HG03064 (cell line): ENCODE measurements at regions not wholly inside any gene's neighbourhood (a gene's known extent, or its start where the extent isn't known, plus 50 kb on each side); places are given as distances from the start of the nearest gene placed in this dataset.
"Not testable (repeated sequence)": the region's sequence is repeated elsewhere in the genome, so short reads cannot be mapped to it uniquely, and the experiment has no call there.

ENCODE experiments used
- ATAC-seq: cut with Tn5 transposase; IDR thresholded peaks from one replicate; pipeline ENCODE4 v1.9.1; 2021; ENCODE audit warnings: low read depth; ENCODE audit not compliant: unreplicated experiment

DNA sequence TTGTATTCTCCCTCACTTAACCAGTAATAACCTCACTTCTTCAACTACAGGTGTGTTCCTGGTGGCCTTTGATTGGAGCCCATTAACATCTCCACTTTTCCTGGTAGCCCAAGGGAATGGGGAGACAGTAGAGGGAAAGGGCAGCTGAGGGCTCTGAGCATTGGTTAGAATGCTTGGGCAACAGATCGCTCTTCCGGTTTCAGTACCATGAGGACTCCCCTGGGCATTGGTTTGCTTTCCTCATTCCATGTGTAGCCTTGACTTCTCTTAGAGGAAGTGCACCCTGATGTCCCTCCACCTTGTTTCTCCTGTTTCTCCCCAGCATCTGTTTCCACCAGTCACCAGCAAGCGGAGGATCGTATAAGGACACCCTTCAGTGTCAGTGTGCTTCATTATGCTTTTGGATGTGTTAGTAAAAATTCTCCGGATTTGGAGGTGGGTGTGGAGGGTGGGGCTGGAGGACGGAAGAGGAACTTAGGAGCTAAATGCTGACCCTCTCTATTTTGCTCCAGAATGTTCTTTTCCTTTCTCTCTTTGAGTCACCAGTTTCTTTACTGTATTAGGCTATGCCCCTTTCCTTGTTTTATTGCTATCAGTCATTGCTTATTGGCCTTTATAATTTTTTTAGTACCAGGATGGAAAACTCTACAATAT, 50.6 kb upstream of the ZNG1B start:
- not testable (repeated sequence) for ATAC-seq

DNA sequence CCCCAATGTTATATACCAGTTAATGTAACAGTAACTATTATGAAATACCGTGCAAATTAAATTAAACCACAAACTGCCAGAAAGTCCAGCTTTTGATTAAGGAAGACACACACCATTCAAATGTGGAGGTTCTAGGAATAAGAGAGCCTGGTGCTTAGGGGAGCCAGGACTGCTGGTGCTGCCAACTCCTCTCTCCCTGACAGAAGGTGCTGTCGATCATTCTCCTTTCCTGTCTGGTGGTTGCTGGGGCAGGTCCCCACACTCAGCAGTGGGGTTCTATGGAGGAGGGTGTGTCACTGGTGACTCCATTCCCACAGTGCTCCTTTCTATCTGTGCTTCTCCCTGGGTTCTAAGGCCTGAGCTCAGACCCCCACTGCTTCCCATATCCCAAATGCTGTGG, 57.9 kb upstream of the ZNG1B start:
- ATAC-seq, result not testable (repeated sequence)

DNA sequence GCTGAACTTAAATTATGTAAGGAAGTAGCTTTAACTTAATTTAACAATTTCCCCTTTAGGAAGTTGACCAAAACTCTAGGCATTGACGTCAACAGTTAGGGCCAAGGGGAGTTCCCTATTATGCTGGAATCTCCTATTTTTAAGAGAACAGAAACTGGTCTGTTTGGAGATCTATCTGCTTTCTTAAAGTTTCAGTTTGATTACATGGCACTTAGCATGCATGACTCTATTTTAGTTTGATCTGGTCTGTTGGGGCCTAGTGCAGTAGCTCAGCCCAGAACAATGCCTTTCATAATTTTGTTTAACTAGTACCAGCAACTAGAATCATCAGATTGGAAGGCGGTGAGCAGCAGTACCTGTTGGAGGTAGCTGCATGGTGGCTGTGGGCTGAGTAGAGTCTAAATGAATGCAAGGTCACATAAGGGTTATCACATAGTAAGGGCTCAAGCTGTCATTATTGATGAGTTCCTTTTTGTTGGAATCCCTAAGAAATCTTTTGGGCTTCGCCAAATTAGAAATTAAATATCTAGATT, 60.5 kb upstream of the ZNG1B start:
- ATAC-seq, result no peak

DNA sequence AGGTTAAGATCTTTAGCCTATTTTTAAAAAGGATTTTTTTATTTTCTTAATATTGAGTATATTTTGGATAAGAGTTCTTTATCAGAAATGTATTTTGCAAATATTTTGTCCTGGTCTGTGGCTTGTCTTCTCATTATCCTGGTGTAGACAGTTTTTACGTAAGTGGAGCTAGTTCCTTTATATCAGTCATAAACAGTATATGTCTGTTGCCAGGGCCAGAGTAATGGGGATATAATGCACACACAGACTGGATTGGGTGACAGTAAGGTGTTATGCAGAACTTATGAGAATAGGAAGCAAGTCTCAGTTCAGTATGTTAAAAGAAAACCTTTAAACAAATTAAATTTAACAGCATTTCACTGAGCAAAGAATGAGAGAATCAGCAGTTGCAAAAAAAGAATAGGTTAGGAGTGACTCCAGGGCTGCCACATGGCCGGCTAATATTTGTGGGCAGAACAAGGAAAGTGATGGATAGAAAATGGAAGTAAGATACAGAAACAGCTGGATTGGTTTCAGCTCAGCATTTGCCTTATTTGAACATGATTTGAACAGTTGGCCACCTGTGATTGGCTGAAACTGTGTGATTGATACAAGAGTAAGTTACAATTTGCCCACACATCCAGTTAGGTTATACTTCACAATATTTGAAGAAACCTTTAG, 61.1 kb upstream of the ZNG1B start:
- no peak for ATAC-seq

DNA sequence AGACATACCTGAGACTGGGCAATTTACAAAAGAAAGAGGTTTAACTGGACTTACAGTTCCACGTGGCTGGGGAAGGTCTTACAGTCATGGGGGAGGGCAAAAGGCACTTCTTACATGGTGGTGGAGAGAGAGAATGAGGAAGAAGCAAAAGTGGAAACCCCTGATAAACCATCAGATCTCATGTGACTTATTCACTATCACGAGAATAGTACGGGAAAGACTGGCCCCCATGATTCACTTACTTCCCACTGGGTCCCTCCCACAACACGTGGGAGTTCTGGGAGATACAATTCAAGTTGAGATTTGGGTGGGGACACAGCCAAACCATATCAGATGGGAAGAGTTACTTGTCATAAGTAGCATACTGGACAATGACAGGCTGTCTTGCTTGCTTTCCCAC, 62.6 kb upstream of the ZNG1B start:
- not testable (repeated sequence) for ATAC-seq

DNA sequence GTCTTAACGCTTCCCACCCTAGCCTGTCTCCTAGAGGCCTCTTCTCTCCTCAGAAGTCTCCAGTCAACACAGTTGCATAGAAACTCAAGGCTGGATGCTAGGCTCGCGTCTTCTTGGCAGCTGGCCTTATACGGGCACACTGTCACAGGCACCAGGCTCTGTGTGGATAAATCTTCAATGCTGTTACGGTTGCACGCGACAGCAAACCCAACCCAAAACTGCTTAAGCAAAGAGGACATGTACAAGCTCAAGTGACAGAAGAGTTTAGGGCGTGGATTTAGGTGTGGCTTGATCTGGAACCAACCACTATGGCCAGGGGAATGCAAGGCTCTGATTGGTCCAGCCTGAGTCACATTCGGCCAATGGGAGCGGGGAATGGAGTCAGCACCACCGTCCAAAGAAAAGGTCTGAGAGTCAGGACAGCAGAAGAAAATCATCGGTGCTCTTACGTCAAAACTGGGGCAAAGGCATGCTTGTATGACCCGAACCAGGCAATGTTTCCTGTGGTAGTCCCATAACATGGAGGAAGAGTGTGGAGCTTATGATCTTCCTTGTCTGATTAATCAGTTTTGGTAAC, 65.1 kb upstream of the ZNG1B start:
- not testable (repeated sequence) for ATAC-seq

DNA sequence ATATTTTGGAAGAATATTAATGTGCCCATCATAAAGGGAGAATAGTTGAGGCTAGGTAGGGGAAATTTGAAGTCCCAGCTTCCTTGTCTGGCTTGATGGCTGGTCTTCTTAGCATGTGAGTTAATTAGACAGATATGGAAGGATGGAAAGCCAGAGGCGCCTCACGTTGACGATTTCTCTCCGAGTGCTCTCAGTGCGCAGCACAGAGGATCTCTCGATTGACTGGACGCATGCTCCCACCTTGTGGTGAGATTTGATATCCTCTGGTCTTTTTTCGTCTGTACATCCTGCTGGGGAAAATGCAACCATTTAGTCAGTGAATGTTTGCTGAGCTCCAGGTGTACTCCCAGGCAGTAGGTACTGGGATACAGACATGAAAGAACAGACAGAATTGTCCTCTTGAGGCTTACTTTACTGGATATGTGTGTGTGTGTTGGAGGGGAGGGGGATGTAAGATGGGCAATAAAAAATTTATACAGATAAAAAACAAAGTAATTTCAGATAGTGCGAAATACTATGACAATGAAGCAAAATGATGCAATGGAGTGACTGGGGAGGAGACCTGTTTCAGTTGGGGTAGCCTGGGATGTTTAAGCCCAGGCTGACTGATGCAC, 66.9 kb upstream of the ZNG1B start:
- peak; percentile 76 for ATAC-seq

DNA sequence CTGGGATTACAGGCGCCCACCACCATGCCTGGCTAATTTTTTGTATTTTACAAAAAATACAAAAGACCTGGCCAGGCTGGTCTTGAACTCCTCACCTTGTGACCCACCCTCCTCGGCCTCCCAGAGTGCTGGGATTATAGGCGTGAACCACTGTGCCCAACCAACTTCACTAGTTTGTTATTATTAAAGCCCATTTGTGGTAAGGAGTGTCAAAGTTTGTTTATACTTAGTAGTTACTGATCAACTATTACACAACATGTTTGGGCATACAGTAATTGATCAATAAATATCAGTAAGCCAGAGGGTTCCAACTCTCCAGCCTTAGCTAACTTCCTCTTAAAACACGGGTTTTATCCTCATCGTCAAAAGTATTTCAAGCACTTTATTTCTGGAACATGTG, 67.5 kb upstream of the ZNG1B start:
- no peak for ATAC-seq

DNA sequence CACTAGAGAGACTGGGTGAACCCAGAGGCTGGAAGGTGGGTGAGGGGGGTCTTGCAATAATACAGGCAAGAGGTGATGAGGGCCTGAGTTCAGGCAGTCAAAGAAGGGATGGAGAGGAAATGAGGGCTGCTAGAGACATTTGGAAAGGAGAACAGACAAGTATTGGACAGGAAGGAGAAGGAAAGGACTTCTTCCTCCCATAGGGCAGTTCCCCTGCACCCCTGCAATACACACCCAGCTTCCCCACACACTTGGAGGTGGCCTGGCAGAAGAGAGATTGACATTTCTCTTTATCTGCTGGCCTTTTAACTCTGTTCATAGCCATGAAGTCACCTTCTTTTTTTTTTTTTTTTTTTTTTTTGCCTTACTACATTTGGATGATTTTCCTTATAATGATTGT, 68.9 kb upstream of the ZNG1B start:
- ATAC-seq, result not testable (repeated sequence)

DNA sequence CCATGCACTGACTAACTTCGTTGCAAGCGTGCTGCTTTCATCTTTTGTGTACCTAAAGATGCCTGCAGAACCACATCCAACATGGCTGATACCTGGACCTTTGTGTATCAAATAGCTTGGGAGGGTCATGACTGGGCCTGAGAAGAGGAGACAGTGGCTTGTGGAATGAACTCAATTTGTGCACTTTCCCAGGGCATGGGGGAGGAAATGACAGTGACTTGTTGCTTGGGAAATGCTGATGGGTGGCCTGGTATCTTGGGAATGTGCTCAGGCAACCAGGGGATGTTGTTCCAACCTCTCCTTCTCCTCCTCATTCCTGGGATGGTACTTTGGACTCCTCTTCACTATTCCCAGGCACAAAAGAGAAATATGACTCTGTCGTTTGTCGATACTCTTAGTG, 70.7 kb upstream of the ZNG1B start:
- not testable (repeated sequence) for ATAC-seq

DNA sequence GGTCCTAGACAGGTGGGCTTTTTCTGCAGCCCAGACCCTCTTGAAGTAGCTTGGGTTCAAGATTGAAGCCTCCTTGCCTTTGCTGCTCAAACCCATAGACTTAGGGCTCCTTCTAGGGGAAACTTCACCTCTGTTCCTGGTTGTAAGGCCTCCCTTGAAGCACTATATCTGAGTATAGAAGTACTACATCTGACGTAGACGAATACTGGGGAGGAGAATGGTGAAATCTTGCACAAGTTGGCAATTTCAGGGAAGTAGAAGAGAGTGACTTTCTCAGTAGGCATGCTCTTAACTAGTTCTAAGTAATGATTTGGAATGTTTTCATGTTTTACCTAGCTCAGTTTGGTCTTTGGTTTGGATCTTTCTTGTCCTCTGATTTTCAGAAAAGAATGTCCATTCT, 71.7 kb upstream of the ZNG1B start:
- ATAC-seq, result not testable (repeated sequence)

DNA sequence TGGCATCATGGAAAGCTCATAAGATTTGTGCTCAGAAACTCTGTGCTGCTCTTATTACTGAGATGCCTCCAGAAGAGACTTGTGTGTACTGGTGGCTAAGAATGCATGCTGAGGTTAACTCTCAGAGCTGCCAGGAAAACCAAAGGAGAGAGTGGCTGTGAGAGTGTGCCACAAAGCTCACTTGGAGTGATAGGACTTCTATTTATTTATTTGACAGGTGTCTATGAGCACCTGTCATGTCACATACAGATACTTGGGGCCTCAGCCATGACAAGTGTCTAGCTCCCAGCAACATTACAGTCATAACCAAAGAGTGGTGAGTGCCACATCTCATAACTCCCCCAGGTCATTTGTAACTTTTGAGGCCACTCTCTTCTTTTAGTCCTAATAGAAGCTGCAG, 72.2 kb upstream of the ZNG1B start:
- not testable (repeated sequence) for ATAC-seq

DNA sequence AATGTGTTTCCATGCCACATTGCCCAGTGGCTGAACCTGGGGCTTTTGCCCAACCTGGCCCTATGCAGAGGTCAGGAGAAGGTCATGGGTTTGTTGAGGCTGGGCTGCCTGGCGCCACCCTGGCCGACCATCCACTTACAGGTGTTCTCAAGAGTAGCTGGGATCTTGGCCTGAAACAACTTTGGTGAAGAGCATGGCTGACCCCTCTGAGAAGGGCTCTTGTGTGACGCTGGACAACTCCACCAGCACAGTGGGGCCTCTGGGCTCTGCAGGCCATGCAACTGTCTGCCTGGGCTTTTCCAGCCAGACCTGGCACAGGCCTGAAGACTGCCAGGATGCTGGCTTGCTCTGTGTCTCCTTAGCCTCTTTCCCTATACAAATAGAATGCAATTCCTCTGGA, 76.4 kb upstream of the ZNG1B start:
- ATAC-seq, result no peak

DNA sequence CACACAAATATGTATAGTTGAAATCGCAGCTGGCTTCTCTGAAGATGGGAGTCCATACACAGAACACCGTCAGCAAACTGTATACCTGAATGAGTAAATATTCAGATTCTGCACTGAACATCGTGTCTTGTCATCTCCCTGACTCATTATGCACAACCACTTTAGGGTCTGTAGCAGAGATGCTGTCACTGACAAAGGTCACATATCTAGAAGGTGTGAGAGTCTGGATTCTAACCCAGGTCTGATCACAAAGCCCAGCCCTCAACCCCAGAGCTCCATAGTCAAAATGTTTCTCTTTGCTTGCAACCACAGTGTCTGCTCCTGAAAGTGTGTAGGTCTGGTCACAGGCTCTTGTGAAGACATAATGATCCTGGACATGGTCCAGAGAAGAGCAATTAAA, 78.3 kb upstream of the PAX8 start:
- no peak for ATAC-seq

DNA sequence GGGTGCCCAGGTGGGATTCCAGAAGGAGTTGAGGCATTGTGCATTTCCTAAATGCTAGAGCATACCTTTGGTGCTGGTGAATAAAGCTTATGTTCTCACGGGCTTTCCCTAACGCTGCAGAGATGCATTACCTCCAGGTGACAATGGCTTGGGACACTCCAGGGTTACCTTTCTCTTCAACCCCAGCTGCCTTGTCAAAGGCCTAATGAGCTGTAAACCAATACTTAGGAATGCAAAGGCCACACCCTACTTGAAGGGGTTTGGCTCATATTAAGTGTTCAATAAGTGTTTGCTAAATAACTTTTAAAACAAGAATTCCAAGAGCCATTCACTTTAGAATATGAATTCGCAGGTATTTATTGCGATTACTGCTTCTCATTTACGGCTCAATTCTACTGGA, 77.6 kb upstream of the PAX8 start:
- ATAC-seq, result not testable (repeated sequence)

DNA sequence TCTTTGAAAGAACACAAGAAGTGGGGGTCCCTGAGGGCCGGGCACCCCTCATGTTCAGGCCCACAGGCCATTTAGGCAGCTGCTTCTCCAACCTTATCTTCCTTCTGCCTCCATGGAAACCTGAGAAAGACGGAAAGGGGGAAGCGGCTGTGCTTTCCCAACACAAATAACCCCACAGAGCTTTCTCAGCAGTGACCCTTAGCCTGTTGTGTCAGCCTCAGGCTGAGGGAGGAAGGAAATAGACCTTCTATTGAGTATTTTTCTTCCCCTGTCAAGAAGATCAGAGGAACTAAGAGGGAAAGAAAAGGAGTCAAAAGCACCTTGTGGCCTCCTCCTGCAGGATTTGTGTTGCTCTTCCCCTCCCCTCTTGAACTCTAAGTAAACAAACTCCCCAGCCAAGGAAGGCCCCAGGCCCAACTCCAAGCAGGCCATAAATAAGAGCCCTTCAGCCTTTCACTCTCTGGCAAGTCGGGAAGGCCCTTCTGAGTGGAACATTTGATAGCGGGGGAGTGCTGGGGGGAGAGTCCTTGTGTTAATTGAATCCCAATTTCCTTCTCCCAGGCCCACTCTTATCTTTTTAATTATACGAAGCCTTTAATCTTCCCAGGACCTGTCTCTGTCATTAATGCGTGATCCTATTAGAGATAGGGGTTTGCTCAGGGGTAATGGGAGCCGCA, 76.8 kb upstream of the PAX8 start:
- ATAC-seq, result not testable (repeated sequence)

DNA sequence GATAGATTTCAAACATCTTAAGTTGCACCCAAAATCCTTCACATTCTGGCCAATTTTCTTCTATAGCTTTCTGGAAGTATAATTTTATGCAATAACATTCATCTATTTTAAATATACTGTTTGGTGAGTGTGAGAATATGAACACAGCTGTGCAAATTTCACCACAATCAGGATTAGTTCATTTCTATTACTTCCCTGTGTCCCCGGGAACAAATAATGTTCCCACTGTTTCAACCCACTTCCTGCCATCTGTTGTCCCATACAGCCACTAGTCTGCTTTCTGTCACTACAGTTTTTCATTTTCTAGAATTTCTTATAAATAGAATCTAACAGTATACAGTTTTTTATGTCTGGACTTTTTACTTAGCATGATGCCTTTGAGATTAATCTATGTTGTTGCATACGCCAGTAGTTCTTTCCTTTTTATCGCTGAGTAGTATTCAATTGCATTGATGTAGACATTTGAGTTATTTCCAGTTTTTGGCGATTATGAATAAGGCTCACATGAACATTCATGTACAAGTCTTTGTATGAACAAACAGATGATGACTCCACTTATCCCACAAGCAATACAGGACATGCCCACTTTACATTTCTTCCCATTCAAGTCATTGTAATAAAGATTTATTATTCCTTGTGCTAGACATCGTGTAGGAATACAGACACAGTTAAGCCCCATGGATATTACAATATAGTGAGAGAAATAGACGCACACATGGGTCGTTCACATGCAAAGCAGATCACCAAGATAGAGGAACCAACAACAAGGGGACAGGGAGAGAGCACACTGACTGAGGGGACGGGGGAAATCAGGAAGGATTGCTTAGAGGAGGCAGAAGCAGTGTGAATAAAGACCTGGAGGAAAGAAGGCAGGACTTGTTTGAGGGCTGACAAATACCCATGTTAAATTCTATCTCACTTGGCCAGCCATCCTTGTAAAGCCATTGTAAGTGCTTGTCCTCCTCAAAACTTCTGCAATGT, 72.9 kb upstream of the PAX8 start:
- ATAC-seq, result no peak

DNA sequence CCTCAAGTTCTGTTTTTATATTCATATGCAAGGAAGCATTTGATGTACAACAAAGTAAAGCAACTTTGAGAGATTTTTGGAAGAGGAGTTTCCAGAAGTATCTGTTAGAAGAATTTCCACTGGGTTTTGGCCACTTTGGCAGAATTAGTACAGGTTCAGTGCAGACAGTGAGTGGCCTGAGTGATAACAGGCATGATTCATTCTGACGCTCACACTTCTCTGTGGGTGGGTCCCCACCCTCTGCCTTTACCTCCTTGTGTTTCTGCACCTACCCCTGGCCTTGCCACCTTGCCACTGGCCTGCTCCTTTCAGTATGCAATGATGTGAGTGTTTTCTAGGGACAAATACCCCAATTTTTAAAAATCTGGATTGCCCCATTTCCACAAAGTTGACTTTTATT, 65.1 kb upstream of the PAX8 start:
- ATAC-seq, result not testable (repeated sequence)

DNA sequence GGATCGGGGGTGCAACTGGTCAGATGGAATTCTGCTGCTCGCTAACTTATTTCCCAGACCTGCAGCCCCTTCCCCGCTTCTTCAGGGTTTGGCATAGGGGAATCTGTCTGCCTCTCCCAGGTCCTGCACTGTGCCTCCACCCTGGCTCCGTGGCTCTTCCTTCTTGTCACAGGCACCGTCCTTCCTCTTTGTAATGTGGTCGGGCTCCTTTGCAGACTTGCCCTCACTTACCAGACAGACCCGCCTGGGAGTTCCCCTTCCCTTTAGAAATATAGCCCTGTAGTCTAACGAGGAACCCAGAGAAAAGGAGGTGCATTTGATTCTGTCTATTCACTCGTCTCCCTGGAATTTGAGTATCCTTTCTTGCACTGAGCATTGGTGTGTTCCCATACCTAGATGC, 63.9 kb upstream of the PAX8 start:
- no peak for ATAC-seq

DNA sequence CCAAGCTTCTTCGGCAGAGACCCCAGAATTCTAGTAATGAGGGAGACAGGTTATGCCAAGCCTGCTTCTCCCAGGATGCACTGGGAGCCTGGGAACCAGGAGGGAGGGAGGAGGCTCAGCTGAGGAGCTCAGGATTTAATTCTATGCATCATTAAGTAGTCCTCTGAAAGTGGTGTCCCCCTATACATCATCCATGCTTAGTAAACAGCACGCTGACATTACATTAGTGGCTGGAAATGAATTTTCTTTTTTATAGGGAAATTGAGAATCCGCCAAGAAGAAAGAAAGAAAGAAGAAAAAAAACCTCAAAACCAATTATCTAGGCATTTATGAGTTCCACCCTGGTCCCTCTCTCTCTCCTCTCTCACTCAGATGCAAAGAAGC, 63.1 kb upstream of the PAX8 start:
- ATAC-seq, result not testable (repeated sequence)
